ENCODE measurements at regions not wholly inside any gene's neighbourhood (a gene's known extent, or its start where the extent isn't known, plus 50 kb on each side); places are given as distances from the start of the nearest gene placed in this dataset.

- Histone ChIP-seq H3K9me3 (ENCODE audit: control insufficient read depth in 1 of 2, low read length in 2 of 2) (no peaks in the 10 kb centered on the region), H3K4me3 (ENCODE audit: low read depth in 1 of 2, low read length in 2 of 2) (no peak overlapping the region), H3K9ac (ENCODE audit: low read depth in 1 of 2, low read length in 2 of 2) (no peak overlapping the region), H3K27ac (ENCODE audit: low read depth, low read length) (no peak overlapping the region), H3K36me3 (ENCODE audit: control insufficient read depth in 1 of 2, insufficient read depth in 2 of 2, low read length in 2 of 2) (no peaks in the 10 kb centered on the region), H3K4me1 (ENCODE audit: control insufficient read depth in 1 of 2, insufficient read depth in 2 of 2, low read length in 2 of 2) (no peaks in the 10 kb centered on the region), H3K27me3 (ENCODE audit: control insufficient read depth in 1 of 2, insufficient read depth in 2 of 2, low read length in 2 of 2) (no peaks in the 10 kb centered on the region)
Measured at GRCh38 chr22:49033616-49034015, 794.1 kb downstream of the BRD1 start.

DNA sequence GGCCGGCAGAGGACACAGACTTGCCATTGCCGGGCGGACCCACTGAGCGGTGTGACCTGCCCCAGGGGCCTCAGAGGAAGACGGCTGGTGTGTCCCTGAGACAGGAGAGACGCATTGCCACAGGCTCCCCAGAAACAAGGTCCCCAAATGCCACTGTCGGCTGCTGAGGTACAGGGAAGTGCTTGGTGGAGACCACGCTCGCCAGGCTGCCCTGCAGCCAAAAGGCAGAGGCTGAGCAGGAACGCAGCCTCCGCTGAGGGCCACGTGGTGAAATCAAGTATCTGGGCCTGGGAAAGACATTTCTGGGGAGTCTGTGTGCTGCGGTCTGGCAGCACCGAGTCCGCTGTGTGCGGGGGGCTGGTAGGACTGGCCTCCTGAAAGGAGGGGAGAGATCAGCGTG lies 794.9 kb downstream of the BRD1 start:
- H3K4me1 ChIP-seq (ENCODE audit: control insufficient read depth in 1 of 2, insufficient read depth in 2 of 2, low read length in 2 of 2) = no peaks in the 10 kb centered on the region
- no peaks in the 10 kb centered on the region for H3K27me3 ChIP-seq (ENCODE audit: control insufficient read depth in 1 of 2, insufficient read depth in 2 of 2, low read length in 2 of 2)
- no peaks in the 10 kb centered on the region for H3K9me3 ChIP-seq (ENCODE audit: control insufficient read depth in 1 of 2, low read length in 2 of 2)
- H3K4me3 ChIP-seq (ENCODE audit: low read depth in 1 of 2, low read length in 2 of 2) = no peak overlapping the region
- H3K9ac ChIP-seq (ENCODE audit: low read depth in 1 of 2, low read length in 2 of 2) = no peak overlapping the region
- no peak overlapping the region for H3K27ac ChIP-seq (ENCODE audit: low read depth, low read length)
- H3K36me3 ChIP-seq (ENCODE audit: control insufficient read depth in 1 of 2, insufficient read depth in 2 of 2, low read length in 2 of 2) = no peaks in the 10 kb centered on the region

- no peaks in the 10 kb centered on the region for H3K27me3 ChIP-seq (ENCODE audit: control insufficient read depth in 1 of 2, insufficient read depth in 2 of 2, low read length in 2 of 2)
- H3K27ac ChIP-seq (ENCODE audit: low read depth, low read length) = no peak overlapping the region
- H3K36me3 ChIP-seq (ENCODE audit: control insufficient read depth in 1 of 2, insufficient read depth in 2 of 2, low read length in 2 of 2) = no peaks in the 10 kb centered on the region
- H3K9ac ChIP-seq (ENCODE audit: low read depth in 1 of 2, low read length in 2 of 2) = no peak overlapping the region
- no peaks in the 10 kb centered on the region for H3K4me1 ChIP-seq (ENCODE audit: control insufficient read depth in 1 of 2, insufficient read depth in 2 of 2, low read length in 2 of 2)
- no peaks in the 10 kb centered on the region for H3K9me3 ChIP-seq (ENCODE audit: control insufficient read depth in 1 of 2, low read length in 2 of 2)
- H3K4me3 ChIP-seq (ENCODE audit: low read depth in 1 of 2, low read length in 2 of 2) = no peak overlapping the region
Measured at GRCh38 chr22:49031746-49032330, 795.8 kb downstream of the BRD1 start.

DNA sequence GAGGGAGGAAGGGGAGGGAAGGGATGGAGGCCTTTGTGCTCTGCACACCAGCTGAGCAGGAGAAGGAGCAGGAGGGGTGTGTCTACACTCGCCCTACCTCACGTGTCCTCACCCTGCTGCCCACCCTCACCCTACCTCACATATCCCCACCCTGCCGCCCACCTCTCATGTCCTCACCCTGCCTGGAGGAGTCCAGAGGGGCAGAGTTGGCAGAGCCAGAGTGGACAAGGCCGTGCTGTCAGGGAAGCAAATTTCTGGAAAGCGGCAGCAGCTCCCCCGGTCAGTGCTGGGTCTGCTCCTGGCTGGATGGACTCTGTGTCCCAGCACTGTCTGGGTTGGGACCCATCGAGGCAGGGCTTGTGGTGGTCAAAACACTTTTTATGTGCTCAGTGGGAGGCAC lies 799.6 kb downstream of the BRD1 start:
- no peaks in the 10 kb centered on the region for H3K9me3 ChIP-seq (ENCODE audit: control insufficient read depth in 1 of 2, low read length in 2 of 2)
- H3K9ac ChIP-seq (ENCODE audit: low read depth in 1 of 2, low read length in 2 of 2) = no peak overlapping the region
- H3K4me1 ChIP-seq (ENCODE audit: control insufficient read depth in 1 of 2, insufficient read depth in 2 of 2, low read length in 2 of 2) = no peaks in the 10 kb centered on the region
- no peak overlapping the region for H3K27ac ChIP-seq (ENCODE audit: low read depth, low read length)
- H3K4me3 ChIP-seq (ENCODE audit: low read depth in 1 of 2, low read length in 2 of 2) = no peak overlapping the region
- no peaks in the 10 kb centered on the region for H3K27me3 ChIP-seq (ENCODE audit: control insufficient read depth in 1 of 2, insufficient read depth in 2 of 2, low read length in 2 of 2)
- no peaks in the 10 kb centered on the region for H3K36me3 ChIP-seq (ENCODE audit: control insufficient read depth in 1 of 2, insufficient read depth in 2 of 2, low read length in 2 of 2)

GRCh38 chr22:49027368-49027670 lies 800.4 kb downstream of the BRD1 start:
- H3K4me1 ChIP-seq (ENCODE audit: control insufficient read depth in 1 of 2, insufficient read depth in 2 of 2, low read length in 2 of 2) = no peaks in the 10 kb centered on the region
- no peak overlapping the region for H3K27ac ChIP-seq (ENCODE audit: low read depth, low read length)
- no peaks in the 10 kb centered on the region for H3K9me3 ChIP-seq (ENCODE audit: control insufficient read depth in 1 of 2, low read length in 2 of 2)
- H3K4me3 ChIP-seq (ENCODE audit: low read depth in 1 of 2, low read length in 2 of 2) = no peak overlapping the region
- H3K36me3 ChIP-seq (ENCODE audit: control insufficient read depth in 1 of 2, insufficient read depth in 2 of 2, low read length in 2 of 2) = no peaks in the 10 kb centered on the region
- no peaks in the 10 kb centered on the region for H3K27me3 ChIP-seq (ENCODE audit: control insufficient read depth in 1 of 2, insufficient read depth in 2 of 2, low read length in 2 of 2)
- no peak overlapping the region for H3K9ac ChIP-seq (ENCODE audit: low read depth in 1 of 2, low read length in 2 of 2)

DNA sequence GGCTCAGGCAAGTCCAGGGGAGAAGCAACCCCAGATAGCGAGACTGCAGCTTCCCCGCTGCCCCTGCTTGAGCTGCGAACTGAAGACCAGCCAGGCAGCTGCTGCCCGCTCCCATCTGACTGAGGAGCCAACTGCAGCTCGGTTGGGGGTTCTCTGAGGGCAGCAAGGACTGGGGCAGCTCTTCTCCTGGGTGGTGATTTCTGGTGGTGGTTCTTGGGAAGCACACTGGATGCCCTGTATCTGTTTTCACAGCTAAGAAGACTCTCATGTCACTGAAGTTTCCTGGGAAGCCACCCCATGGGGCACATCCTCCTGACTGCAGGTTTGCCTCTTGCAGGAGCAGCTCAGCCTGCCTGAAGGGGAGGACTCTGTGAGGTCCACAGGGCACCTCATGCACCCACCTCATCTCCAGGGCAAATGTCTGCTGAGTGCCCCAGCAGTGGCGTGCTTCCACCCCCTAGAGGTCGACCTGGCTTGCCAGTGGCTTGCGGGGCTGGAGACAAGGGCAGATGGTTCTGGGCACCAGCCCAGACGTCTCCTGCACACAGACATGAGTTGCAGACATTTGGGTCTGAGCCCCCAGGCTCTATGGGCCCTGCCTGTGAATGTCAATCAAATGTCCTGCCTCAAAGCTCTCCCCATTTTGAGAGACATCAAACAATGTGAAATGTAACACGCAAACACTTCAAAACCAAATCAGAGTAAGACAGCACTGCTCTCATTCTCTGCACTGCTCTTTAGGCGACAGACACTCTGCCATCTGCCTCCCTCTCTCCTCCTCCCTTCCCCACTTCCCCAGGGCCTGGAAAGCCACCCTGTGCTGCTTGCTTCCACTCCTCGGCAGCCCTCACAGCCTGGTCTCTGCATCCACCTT lies 800.9 kb downstream of the BRD1 start:
- Histone ChIP-seq H3K4me3 (ENCODE audit: low read depth in 1 of 2, low read length in 2 of 2) (no peak overlapping the region), H3K27me3 (ENCODE audit: control insufficient read depth in 1 of 2, insufficient read depth in 2 of 2, low read length in 2 of 2) (no peaks in the 10 kb centered on the region), H3K27ac (ENCODE audit: low read depth, low read length) (no peak overlapping the region), H3K9me3 (ENCODE audit: control insufficient read depth in 1 of 2, low read length in 2 of 2) (no peaks in the 10 kb centered on the region), H3K4me1 (ENCODE audit: control insufficient read depth in 1 of 2, insufficient read depth in 2 of 2, low read length in 2 of 2) (no peaks in the 10 kb centered on the region), H3K9ac (ENCODE audit: low read depth in 1 of 2, low read length in 2 of 2) (no peak overlapping the region), H3K36me3 (ENCODE audit: control insufficient read depth in 1 of 2, insufficient read depth in 2 of 2, low read length in 2 of 2) (no peaks in the 10 kb centered on the region)

DNA sequence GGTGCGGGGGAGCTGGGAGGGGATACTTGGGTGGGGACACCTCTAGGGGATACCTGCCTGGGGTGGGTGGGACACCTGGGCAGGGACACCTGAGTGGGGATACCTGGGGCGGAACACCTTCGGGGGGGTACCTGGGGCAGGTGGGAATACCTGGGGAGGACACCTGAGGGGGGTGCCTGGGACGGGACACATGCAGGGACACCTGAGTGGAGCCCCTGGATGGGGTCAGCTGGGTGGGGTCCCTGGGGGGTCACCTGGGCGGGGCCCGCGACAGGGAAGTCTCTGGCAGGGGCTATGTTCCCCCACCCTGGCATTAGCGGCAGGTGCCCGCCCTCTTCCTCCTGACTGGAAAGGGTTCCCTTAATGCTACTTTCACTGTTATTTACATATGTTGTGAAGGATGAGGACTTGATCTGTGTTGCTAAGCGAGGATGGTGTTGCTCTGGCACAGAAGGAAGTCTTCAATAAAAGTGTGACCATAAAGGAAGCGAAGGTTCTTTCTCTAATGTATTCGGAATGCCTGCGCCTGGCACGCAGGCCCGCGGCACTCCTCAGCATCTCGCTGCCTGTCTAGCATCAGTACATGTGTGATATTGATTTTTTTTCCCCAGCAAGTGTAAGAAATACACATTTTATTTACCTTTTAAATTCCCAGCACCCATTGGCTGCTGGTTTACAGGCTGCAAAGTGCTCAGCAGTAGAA lies 801.7 kb downstream of the BRD1 start:
- H3K27me3 ChIP-seq (ENCODE audit: control insufficient read depth in 1 of 2, insufficient read depth in 2 of 2, low read length in 2 of 2) = no peaks in the 10 kb centered on the region
- no peaks in the 10 kb centered on the region for H3K9me3 ChIP-seq (ENCODE audit: control insufficient read depth in 1 of 2, low read length in 2 of 2)
- H3K4me3 ChIP-seq (ENCODE audit: low read depth in 1 of 2, low read length in 2 of 2) = no peak overlapping the region
- H3K9ac ChIP-seq (ENCODE audit: low read depth in 1 of 2, low read length in 2 of 2) = no peak overlapping the region
- H3K4me1 ChIP-seq (ENCODE audit: control insufficient read depth in 1 of 2, insufficient read depth in 2 of 2, low read length in 2 of 2) = no peaks in the 10 kb centered on the region
- H3K36me3 ChIP-seq (ENCODE audit: control insufficient read depth in 1 of 2, insufficient read depth in 2 of 2, low read length in 2 of 2) = no peaks in the 10 kb centered on the region
- no peak overlapping the region for H3K27ac ChIP-seq (ENCODE audit: low read depth, low read length)

- Histone ChIP-seq H3K27ac (ENCODE audit: low read depth, low read length) (no peak overlapping the region), H3K9me3 (ENCODE audit: control insufficient read depth in 1 of 2, low read length in 2 of 2) (no peaks in the 10 kb centered on the region), H3K4me3 (ENCODE audit: low read depth in 1 of 2, low read length in 2 of 2) (no peak overlapping the region), H3K27me3 (ENCODE audit: control insufficient read depth in 1 of 2, insufficient read depth in 2 of 2, low read length in 2 of 2) (no peaks in the 10 kb centered on the region), H3K9ac (ENCODE audit: low read depth in 1 of 2, low read length in 2 of 2) (no peak overlapping the region), H3K36me3 (ENCODE audit: control insufficient read depth in 1 of 2, insufficient read depth in 2 of 2, low read length in 2 of 2) (no peaks in the 10 kb centered on the region), H3K4me1 (ENCODE audit: control insufficient read depth in 1 of 2, insufficient read depth in 2 of 2, low read length in 2 of 2) (no peaks in the 10 kb centered on the region)
Measured at GRCh38 chr22:49024775-49025440, 802.8 kb downstream of the BRD1 start.

DNA sequence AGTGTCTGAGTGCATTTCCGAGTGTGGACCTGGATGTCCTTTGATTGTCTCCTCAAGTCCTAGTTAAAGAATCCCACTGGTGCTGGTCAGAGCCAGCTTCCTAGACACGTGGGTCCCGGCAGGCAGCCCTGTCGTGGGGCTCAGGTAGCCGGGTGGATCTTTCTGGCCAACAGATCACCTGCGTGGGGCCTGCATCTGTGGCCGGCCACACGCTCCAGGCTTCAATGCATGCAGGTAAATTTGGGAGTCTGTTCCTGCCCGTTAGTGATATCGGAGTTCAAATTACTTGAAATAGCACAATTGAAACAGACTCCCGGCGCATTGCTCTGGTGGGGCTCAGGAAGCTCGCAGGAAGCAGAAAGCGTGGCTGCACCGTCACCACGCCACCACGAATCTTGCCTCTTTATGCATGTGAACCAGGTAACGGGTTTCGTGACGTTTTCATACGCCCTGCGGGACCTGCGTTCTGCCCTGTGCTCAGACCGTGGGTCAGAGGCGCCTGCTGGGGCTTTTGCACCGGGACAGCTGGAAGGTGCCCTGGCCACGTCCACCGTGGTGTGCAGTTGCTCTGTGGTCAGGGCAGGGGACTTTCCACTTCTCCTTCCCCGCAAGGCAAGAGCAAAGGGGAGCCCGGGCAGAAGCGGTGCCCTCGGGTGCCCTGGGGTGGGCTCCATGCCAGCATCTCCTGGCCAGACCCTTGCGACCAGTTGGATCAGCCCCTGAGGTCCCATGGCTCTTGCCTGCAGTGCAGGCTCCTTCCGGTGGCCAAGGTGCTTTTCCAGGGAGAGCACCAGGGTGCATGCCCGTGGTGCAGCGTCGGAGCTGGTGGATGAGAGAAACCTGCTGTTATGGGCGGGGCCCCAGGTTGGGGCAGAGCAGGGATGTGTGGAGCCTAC lies 803.5 kb downstream of the BRD1 start:
- no peak overlapping the region for H3K4me3 ChIP-seq (ENCODE audit: low read depth in 1 of 2, low read length in 2 of 2)
- no peak overlapping the region for H3K9ac ChIP-seq (ENCODE audit: low read depth in 1 of 2, low read length in 2 of 2)
- H3K36me3 ChIP-seq (ENCODE audit: control insufficient read depth in 1 of 2, insufficient read depth in 2 of 2, low read length in 2 of 2) = no peaks in the 10 kb centered on the region
- H3K4me1 ChIP-seq (ENCODE audit: control insufficient read depth in 1 of 2, insufficient read depth in 2 of 2, low read length in 2 of 2) = no peaks in the 10 kb centered on the region
- H3K27me3 ChIP-seq (ENCODE audit: control insufficient read depth in 1 of 2, insufficient read depth in 2 of 2, low read length in 2 of 2) = no peaks in the 10 kb centered on the region
- H3K9me3 ChIP-seq (ENCODE audit: control insufficient read depth in 1 of 2, low read length in 2 of 2) = no peaks in the 10 kb centered on the region
- no peak overlapping the region for H3K27ac ChIP-seq (ENCODE audit: low read depth, low read length)

Data from duodenal mucosa (tissue), 2 donors.